ENCODE measurements at regions not wholly inside any gene's neighbourhood (a gene's known extent, or its start where the extent isn't known, plus 50 kb on each side); places are given as distances from the start of the nearest gene placed in this dataset.

GRCh38 chr15:92843326-92843725 is 56.8 kb upstream of the CHD2 start:
- H3K4me3 Mint-ChIP-seq (ENCODE audit: low read depth) = no peak overlapping the region
- peaks cover 4% of the 10 kb centered on the region for H3K4me1 Mint-ChIP-seq (ENCODE audit: low read depth)
- DNase-seq (ENCODE audit: low spot score, unreplicated experiment) = no peak
- no peak overlapping the region for H3K27ac Mint-ChIP-seq
- H3K9me3 Mint-ChIP-seq (ENCODE audit: low read depth) = no peaks in the 10 kb centered on the region
- no peaks in the 10 kb centered on the region for H3K27me3 Mint-ChIP-seq
- TF ChIP-seq CTCF (IDR thresholded peaks at IDR 0.05; ENCODE audit: unreplicated experiment) = no peak
- H3K36me3 Mint-ChIP-seq (ENCODE audit: insufficient read depth) = no peaks in the 10 kb centered on the region

GRCh38 chr15:92843814-92844213 is 56.3 kb upstream of the CHD2 start:
- no peaks in the 10 kb centered on the region for H3K36me3 Mint-ChIP-seq (ENCODE audit: insufficient read depth)
- H3K9me3 Mint-ChIP-seq (ENCODE audit: low read depth) = no peaks in the 10 kb centered on the region
- H3K27ac Mint-ChIP-seq = no peak overlapping the region

GRCh38 chr15:92845126-92845508 is 55.0 kb upstream of the CHD2 start:
- TF ChIP-seq CTCF (IDR thresholded peaks at IDR 0.05; ENCODE audit: unreplicated experiment) = no peak
- H3K27ac Mint-ChIP-seq = peak overlapping the region; percentile 8
- peaks cover 4% of the 10 kb centered on the region for H3K4me1 Mint-ChIP-seq (ENCODE audit: low read depth)

More at GRCh38 chr15:92843814-92844213, 56.3 kb upstream of the CHD2 start:
- no peak for TF ChIP-seq CTCF (IDR thresholded peaks at IDR 0.05; ENCODE audit: unreplicated experiment)
- Mint-ChIP-seq H3K4me1 (ENCODE audit: low read depth) (peaks cover 5% of the 10 kb centered on the region), H3K4me3 (ENCODE audit: low read depth) (no peak overlapping the region), H3K27me3 (no peaks in the 10 kb centered on the region)
- no peak for DNase-seq (ENCODE audit: low spot score, unreplicated experiment)

GRCh38 chr15:92846741-92847140 is 53.4 kb upstream of the CHD2 start:
- DNase-seq (ENCODE audit: low spot score, unreplicated experiment) = no peak
- no peak for TF ChIP-seq CTCF (IDR thresholded peaks at IDR 0.05; ENCODE audit: unreplicated experiment)
- no peaks in the 10 kb centered on the region for H3K9me3 Mint-ChIP-seq (ENCODE audit: low read depth)
- H3K27ac Mint-ChIP-seq = no peak overlapping the region
- H3K27me3 Mint-ChIP-seq = no peaks in the 10 kb centered on the region
- H3K36me3 Mint-ChIP-seq (ENCODE audit: insufficient read depth) = no peaks in the 10 kb centered on the region
- H3K4me1 Mint-ChIP-seq (ENCODE audit: low read depth) = peaks cover 4% of the 10 kb centered on the region
- H3K4me3 Mint-ChIP-seq (ENCODE audit: low read depth) = no peak overlapping the region

More at GRCh38 chr15:92845126-92845508, 55.0 kb upstream of the CHD2 start:
- Mint-ChIP-seq H3K27me3 (no peaks in the 10 kb centered on the region), H3K36me3 (ENCODE audit: insufficient read depth) (no peaks in the 10 kb centered on the region), H3K4me3 (ENCODE audit: low read depth) (no peak overlapping the region), H3K9me3 (ENCODE audit: low read depth) (no peaks in the 10 kb centered on the region)
- no peak for DNase-seq (ENCODE audit: low spot score, unreplicated experiment)

- TF ChIP-seq CTCF (IDR thresholded peaks at IDR 0.05; ENCODE audit: unreplicated experiment) = no peak
- no peaks in the 10 kb centered on the region for H3K36me3 Mint-ChIP-seq (ENCODE audit: insufficient read depth)
- no peak for DNase-seq (ENCODE audit: low spot score, unreplicated experiment)
- no peaks in the 10 kb centered on the region for H3K9me3 Mint-ChIP-seq (ENCODE audit: low read depth)
- H3K4me3 Mint-ChIP-seq (ENCODE audit: low read depth) = no peak overlapping the region
- no peak overlapping the region for H3K27ac Mint-ChIP-seq
- peaks cover 4% of the 10 kb centered on the region for H3K4me1 Mint-ChIP-seq (ENCODE audit: low read depth)
- H3K27me3 Mint-ChIP-seq = no peaks in the 10 kb centered on the region
Observed at GRCh38 chr15:92847841-92848240, 52.3 kb upstream of the CHD2 start.
